ENCODE measurements at regions not wholly inside any gene's neighbourhood (a gene's known extent, or its start where the extent isn't known, plus 50 kb on each side); places are given as distances from the start of the nearest gene placed in this dataset.

DNA sequence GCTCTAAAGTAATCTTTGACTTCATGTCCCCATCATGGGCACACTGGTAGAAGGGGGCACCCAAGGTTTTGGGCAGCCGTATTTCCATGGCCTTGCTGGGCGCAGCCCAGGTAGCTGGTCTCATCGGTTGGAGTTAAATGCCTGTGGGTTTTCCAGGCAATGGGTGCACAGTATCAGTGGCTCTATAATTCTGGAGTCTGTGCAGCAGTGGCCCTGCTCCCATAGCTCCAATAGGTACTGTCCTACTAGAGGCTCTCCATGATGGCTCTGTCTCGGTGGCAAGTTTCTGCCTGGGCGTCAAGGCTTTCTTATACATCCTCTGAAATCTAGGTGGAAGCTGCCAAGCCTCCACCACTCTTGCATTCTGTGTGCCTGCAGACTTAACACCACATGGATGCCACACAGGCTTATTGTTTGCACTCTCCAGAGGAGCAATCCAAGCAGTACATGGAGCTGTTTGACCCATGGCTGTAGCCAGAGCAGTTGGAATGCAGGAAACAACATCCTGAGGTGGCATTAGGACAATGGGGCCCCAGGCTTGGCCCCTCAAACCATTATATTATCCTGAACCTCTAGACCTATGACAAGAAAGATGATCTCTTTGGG is 60.5 kb upstream of the UGT8 start:
- H3K4me3 ChIP-seq (ENCODE audit: low read depth, low read length) = no peak overlapping the region
- TF ChIP-seq MYC (IDR thresholded peaks at IDR 0.05; ENCODE audit: low read depth, low read length) = no peak
- no peak for TF ChIP-seq POLR2A (IDR thresholded peaks at IDR 0.05; ENCODE audit: extremely low read depth, insufficient read length)
- TF ChIP-seq, protein P1, sequence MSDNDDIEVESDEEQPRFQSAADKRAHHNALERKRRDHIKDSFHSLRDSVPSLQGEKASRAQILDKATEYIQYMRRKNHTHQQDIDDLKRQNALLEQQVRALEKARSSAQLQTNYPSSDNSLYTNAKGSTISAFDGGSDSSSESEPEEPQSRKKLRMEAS (IDR thresholded peaks at IDR 0.05; ENCODE audit: low read depth, low read length) = no peak
- TF ChIP-seq, protein P2, sequence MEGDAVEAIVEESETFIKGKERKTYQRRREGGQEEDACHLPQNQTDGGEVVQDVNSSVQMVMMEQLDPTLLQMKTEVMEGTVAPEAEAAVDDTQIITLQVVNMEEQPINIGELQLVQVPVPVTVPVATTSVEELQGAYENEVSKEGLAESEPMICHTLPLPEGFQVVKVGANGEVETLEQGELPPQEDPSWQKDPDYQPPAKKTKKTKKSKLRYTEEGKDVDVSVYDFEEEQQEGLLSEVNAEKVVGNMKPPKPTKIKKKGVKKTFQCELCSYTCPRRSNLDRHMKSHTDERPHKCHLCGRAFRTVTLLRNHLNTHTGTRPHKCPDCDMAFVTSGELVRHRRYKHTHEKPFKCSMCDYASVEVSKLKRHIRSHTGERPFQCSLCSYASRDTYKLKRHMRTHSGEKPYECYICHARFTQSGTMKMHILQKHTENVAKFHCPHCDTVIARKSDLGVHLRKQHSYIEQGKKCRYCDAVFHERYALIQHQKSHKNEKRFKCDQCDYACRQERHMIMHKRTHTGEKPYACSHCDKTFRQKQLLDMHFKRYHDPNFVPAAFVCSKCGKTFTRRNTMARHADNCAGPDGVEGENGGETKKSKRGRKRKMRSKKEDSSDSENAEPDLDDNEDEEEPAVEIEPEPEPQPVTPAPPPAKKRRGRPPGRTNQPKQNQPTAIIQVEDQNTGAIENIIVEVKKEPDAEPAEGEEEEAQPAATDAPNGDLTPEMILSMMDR (IDR thresholded peaks at IDR 0.05; ENCODE audit: low read depth, low read length) = no peak
- DNase-seq (ENCODE audit: low read depth) = no peak

DNA sequence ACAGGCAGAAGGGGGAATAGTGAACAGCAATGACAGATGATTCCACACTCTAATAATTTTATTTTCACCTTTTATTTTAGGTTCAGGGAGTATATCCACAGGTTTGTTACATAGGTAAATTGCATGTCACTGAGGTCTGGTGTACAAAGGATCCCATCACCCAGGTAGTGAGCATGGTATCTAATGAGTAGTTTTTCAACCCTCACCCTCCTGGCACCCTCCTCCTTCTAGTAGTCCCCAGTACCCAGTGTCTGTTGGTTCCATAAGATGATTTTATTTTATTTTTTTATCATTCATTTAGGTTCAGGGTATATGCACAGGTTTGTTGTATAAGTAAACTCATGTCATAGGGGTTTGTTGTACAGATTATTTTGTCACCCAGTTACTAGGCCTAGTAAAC is 58.6 kb upstream of the UGT8 start:
- H3K4me3 ChIP-seq (ENCODE audit: low read depth, low read length) = no peak overlapping the region
- no peak for DNase-seq (ENCODE audit: low read depth)
- TF ChIP-seq, protein P1 (IDR thresholded peaks at IDR 0.05; ENCODE audit: low read depth, low read length) = no peak
- TF ChIP-seq MYC (IDR thresholded peaks at IDR 0.05; ENCODE audit: low read depth, low read length) (no peak), POLR2A (IDR thresholded peaks at IDR 0.05; ENCODE audit: extremely low read depth, insufficient read length) (no peak)
- TF ChIP-seq, protein P2 (IDR thresholded peaks at IDR 0.05; ENCODE audit: low read depth, low read length) = no peak

DNA sequence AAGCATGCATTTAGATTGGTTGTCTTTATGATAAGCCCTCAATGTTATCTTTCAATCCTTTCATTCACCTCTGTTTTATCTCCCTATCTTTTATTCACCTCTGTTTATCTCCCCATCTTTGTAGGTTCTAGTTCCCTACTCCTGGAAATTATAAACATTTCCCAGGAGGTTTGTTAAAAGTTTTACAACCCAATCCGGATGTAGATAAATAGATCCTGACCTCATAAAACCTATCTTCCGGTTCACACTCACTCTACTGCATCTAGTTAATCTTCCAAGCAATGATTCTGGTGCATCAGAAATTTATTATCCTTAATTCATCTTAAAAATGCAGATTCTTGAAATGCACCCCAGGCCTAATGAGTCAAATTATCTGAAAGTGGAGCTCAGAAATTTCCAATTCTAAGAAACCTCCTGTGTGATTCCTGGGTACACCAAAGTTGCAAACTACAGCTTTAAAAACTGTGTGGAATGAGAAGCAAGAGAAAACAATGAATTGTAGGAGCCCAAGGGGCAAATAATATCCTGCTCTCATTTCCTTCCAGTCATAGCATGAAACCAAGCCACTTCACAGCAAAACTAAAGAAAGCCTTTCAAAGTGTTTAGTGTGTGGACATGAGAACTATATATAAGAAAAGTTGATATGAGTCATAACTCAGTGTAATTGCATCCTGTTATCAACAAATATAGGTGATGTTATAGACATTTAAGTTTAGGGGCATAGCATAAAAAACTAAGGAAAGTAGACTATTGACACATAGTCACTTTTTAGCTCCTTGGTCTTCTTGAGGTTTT is 51.1 kb upstream of the UGT8 start:
- TF ChIP-seq, protein P2 (IDR thresholded peaks at IDR 0.05; ENCODE audit: low read depth, low read length) = no peak
- TF ChIP-seq MYC (IDR thresholded peaks at IDR 0.05; ENCODE audit: low read depth, low read length) (no peak), POLR2A (IDR thresholded peaks at IDR 0.05; ENCODE audit: extremely low read depth, insufficient read length) (no peak)
- TF ChIP-seq, protein P1 (IDR thresholded peaks at IDR 0.05; ENCODE audit: low read depth, low read length) = no peak
- H3K4me3 ChIP-seq (ENCODE audit: low read depth, low read length) = no peak overlapping the region
- DNase-seq (ENCODE audit: low read depth) = no peak
